Adrenal gland (tissue), 9 donors: ENCODE measurements at regions not wholly inside any gene's neighbourhood (a gene's known extent, or its start where the extent isn't known, plus 50 kb on each side); places are given as distances from the start of the nearest gene placed in this dataset.

Experiments
- DNase-seq, 7 donors: peaks; one replicate each; pipeline ENCODE4 v3.0.0-alpha.2; 2019 to 2020
- H3K27ac ChIP-seq, 5 donors: fragments of 200-600 bp; sonication (generic) in 4 of 5; 1 replicate in 3 of 5; 2 replicates in 2 of 5; pipeline versions ENCODE4 v1.5.1 to v1.8.0; 2016 to 2020; ENCODE audit warnings: mild to moderate bottlenecking in 1 of 5
- H3K27me3 ChIP-seq: fragments of 200-600 bp; 2 replicates; pipeline ENCODE4 v1.8.0; 2021
- H3K36me3 ChIP-seq, 2 donors: fragments of 200-600 bp; replicated peaks in 1 of 2; 1 replicate in 1 of 2; 2 replicates in 1 of 2; pipeline versions ENCODE4 v1.5.1 to v1.8.0; 2018 to 2022
- H3K4me1 ChIP-seq, 2 donors: fragments of 200-600 bp; replicated peaks in 1 of 2; 1 replicate in 1 of 2; 2 replicates in 1 of 2; pipeline versions ENCODE4 v1.5.1 to v1.8.0; 2018 to 2021
- H3K4me3 ChIP-seq, 4 donors: fragments of 200-600 bp; sonication (generic) in 3 of 4; one replicate each; pipeline ENCODE4 v1.5.1; 2016 to 2018
- H3K9me3 ChIP-seq, 3 donors: fragments of 200-600 bp; sonication (generic) in 1 of 3; replicated peaks in 1 of 3; 1 replicate in 2 of 3; 2 replicates in 1 of 3; pipeline versions ENCODE4 v1.5.1 to v1.8.0; 2016 to 2021
- CTCF ChIP-seq, 6 experiments: fragments of 450-650 bp in 4 of 6; fragments of 200-600 bp in 2 of 6; sonication (generic) in 1 of 6; IDR thresholded peaks; 1 replicate in 5 of 6; 2 replicates in 1 of 6; pipeline versions ENCODE4 v1.5.1 to v1.8.0; 2016 to 2021; ENCODE audit warnings: antibody characterized with exemption in 6 of 6, mild to moderate bottlenecking in 2 of 6, moderate library complexity in 1 of 6
- POLR2A ChIP-seq, 2 donors: fragments of 450-650 bp; IDR thresholded peaks; one replicate each; pipeline ENCODE4 v1.6.1; 2017; ENCODE audit warnings: antibody characterized with exemption in 2 of 2, mild to moderate bottlenecking in 2 of 2, moderate library complexity in 1 of 2
- WGBS, 4 donors: extraction: QIAGEN DNeasy Blood & Tissue Kit in 2 of 4; methylation state at CpG; one replicate each; pipeline versions ENCODE4 v1.1.5 to v1.1.7; 2013 to 2017; 5-methylcytosine and 5-hydroxymethylcytosine counted together
- intact Hi-C, 2 donors: fragments of 100-400 bp; cut with DNase I; formaldehyde crosslinking; loops; one replicate each; pipeline versions ENCODE4 v1.14.1 to v1.15.0; 2022 to 2023
- donor health status: healthy with polysubstance abuse.
- donor health status: Bipolar disorder and iron deficiency.
- donor health status: DM: yes; HTN: yes; CAD: no.
- donor health status: DM: no; HTN: no; CAD: no.
- donor health status: DM: no; HTN: no; CAD: no.

GRCh38 chr4:78688366-78688765, 87.8 kb upstream of the BMP2K start:
- TF ChIP-seq POLR2A (IDR thresholded peaks at IDR 0.05) (no peak), CTCF (IDR thresholded peaks at IDR 0.05) (no peak)
- H3K36me3 ChIP-seq: no peaks in the 10 kb centered on the region
- WGBS, 4 donors: 80 to 90% (median 87%) methylated on average over 6 of the region's 6 CpGs
- peaks cover 3 to 14% of the 10 kb centered on the region in 2 donors for H3K4me1 ChIP-seq
- no peaks in the 10 kb centered on the region for H3K9me3 ChIP-seq
- no peak for DNase-seq
- no peaks in the 10 kb centered on the region for H3K27me3 ChIP-seq
- intact Hi-C loops: no loop called here
- H3K27ac ChIP-seq: no peak overlapping the region
- no peak overlapping the region for H3K4me3 ChIP-seq

- 92 to 100% (median 96%) methylated on average over 2 of the region's 2 CpGs for WGBS, 4 donors
- Histone ChIP-seq H3K27ac (no peak overlapping the region), H3K4me1 (peaks cover 8 to 23% of the 10 kb centered on the region in 2 donors), H3K9me3 (no peaks in the 10 kb centered on the region), H3K27me3 (no peaks in the 10 kb centered on the region), H3K4me3 (no peak overlapping the region), H3K36me3 (no peaks in the 10 kb centered on the region)
- intact Hi-C loops: no loop called here
- no peak for DNase-seq
- no peak for TF ChIP-seq POLR2A (IDR thresholded peaks at IDR 0.05)
- TF ChIP-seq CTCF (IDR thresholded peaks at IDR 0.05): no peak
These were observed 86.9 kb upstream of the BMP2K start for GRCh38 chr4:78689261-78689660.

- Histone ChIP-seq H3K9me3 (no peaks in the 10 kb centered on the region), H3K4me1 (peaks cover 8 to 25% of the 10 kb centered on the region in 2 donors), H3K27me3 (no peaks in the 10 kb centered on the region), H3K4me3 (no peak overlapping the region), H3K36me3 (no peaks in the 10 kb centered on the region), H3K27ac (no peak overlapping the region)
- 73 to 79% (median 76%) methylated on average over 11 of the region's 11 CpGs for WGBS, 4 donors
- no peak for TF ChIP-seq POLR2A (IDR thresholded peaks at IDR 0.05)
- TF ChIP-seq CTCF (IDR thresholded peaks at IDR 0.05): no peak
- intact Hi-C loops: no loop called here
- peak in 4 of 7 donors; percentile 22 to 43 (median 32) for DNase-seq
These were observed 86.3 kb upstream of the BMP2K start for GRCh38 chr4:78689700-78690323.

- intact Hi-C loops: no loop called here
- no peaks in the 10 kb centered on the region for H3K9me3 ChIP-seq
- H3K4me1 ChIP-seq: peaks cover 8 to 25% of the 10 kb centered on the region in 2 donors
- TF ChIP-seq POLR2A (IDR thresholded peaks at IDR 0.05): no peak
- no peak for TF ChIP-seq CTCF (IDR thresholded peaks at IDR 0.05)
- H3K27ac ChIP-seq: no peak overlapping the region
- no peaks in the 10 kb centered on the region for H3K36me3 ChIP-seq
- 96 to 100% (median 96%) methylated on average over 2 of the region's 2 CpGs for WGBS, 4 donors
- no peak overlapping the region for H3K4me3 ChIP-seq
- DNase-seq: no peak
- no peaks in the 10 kb centered on the region for H3K27me3 ChIP-seq
These were observed 84.8 kb upstream of the BMP2K start for GRCh38 chr4:78691334-78691754.
